ENCODE measurements at regions not wholly inside any gene's neighbourhood (a gene's known extent, or its start where the extent isn't known, plus 50 kb on each side); places are given as distances from the start of the nearest gene placed in this dataset.

DNA sequence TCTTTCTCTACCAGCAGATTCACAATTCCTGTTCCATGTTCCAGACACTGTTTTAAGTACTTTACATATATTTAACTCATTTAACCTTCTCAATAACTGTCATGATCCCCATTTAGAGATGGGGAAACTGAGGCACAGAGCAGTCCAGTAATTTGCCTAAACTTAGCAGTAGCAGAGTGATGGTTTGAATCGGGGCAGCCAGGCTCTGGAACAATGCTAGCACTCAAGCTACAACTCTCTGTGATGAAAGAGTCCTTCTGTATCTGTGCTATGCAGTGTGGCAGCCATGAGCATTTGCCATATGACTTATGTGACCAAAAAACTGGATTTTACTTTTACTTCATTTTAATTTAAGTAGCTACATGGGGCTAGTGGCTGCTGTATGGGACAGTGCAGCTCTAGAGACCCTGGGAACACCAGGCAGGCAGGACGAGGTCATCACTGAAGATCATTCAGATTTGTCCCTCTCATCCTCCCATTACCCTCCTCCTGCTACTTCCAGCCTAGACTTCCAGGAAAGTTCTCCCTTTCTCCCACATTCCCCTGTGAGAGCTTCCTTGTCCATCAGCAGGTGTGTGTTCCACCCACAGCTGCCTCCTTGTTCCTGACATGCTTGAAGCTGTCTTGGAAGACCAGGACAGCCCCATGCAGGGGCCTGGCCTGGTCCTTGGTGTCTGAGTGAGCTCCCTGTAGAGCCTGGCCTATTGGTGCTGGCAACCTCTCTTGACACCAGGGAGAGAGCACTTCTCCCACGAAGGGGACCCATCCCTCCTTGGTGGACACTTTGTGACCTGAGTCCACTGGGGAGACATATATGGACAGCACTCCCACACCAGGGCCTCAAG is 157.0 kb downstream of the MRPL14 start:
- no peak for DNase-seq

DNA sequence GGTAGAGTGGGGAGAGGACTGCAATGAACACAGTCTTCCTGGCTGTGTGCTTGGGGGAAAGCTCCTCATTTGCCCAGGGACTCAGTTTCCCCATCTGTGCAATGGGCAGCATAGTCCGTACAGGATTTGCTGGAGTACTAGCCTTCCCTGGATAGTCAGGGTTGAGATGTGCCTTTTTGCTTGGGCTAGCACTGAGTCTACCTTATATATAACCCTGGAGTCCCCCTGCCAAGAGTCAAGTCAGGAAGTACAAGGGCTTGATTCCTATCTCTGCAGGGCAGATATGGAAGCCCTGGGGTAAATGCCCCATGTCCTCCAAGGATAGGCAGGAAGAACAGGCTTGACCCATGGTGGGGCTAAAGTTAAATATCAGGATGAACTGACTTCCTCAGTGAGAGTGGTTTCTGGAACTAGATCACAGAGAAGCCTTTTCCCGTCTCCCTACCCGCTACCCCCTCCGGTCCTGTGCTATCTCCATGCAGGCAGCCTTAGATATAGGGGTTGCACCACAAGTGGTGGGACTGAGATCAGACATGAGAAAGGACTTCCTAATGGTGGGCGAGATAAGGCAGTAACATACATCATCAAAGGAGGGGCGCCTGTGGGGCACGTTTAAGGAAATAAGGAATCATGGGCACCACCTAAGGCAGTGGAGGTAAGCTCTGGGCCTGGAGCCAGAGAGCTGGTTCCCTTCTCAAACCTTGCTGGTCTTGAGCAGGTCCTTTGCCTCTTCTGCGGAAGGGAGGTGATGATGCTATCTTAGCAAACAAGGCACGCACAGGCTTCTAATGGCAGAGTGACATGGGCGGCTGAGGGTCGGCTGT is 157.9 kb downstream of the MRPL14 start:
- DNase-seq, result no peak

DNA sequence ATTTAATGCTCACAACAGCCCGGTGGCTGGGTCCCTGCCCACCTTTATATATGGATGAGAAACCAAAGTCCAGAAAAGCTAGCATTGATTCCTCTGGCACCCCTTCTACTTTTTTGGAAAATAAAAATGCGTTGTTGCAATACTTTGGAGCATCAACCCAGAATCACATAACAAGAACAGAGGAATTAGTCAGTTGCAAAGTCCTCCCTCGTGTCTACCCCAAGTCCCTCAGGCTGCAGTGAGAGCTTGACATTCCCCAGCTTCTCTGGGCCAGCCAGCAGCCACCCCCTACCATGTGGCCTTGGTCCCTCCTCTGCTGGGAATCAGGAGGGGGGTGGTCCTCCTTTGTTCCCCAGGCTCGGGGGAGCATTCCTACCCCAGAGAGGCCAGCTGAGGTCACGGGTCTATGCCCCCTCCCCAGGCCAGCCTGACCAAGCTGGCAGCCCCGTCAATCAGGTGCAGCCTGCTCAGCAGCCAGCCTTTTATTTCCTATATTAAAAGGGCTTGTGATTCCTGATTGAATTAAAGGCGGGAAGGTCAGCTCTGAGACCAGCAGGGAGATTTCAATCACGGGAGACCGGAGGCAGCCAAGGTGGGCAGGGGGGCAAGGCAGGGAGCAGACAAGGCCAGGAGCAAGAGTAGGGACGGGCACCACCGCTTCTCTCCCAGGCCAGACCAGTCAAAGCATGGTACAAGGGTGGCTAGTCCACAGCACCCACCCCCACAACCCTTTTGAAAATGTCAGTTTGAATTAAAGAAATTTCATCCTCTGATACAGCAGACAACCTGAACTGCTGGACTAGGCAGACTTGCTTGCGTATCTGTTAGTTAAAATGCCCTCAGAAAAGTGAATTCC is 158.9 kb downstream of the MRPL14 start:
- no peak for DNase-seq

DNA sequence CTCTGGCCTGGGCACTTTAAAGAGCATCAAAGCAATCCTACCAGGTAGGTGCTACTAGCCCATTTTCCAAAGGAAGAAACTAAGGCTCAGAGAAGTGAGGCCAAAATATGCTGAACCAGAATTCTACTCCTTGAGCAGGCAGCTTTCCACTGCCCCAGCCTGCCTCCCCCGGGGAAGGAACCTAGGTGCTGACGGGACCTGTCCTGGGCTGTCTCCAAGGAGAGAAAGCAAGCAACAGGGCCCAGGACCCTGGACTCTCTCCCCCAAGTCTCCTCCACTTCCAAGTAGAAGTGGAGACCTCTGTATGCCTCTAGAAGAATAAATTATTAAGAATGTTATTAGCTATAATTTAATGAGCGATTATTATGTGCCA is 159.5 kb downstream of the MRPL14 start:
- no peak for DNase-seq

DNA sequence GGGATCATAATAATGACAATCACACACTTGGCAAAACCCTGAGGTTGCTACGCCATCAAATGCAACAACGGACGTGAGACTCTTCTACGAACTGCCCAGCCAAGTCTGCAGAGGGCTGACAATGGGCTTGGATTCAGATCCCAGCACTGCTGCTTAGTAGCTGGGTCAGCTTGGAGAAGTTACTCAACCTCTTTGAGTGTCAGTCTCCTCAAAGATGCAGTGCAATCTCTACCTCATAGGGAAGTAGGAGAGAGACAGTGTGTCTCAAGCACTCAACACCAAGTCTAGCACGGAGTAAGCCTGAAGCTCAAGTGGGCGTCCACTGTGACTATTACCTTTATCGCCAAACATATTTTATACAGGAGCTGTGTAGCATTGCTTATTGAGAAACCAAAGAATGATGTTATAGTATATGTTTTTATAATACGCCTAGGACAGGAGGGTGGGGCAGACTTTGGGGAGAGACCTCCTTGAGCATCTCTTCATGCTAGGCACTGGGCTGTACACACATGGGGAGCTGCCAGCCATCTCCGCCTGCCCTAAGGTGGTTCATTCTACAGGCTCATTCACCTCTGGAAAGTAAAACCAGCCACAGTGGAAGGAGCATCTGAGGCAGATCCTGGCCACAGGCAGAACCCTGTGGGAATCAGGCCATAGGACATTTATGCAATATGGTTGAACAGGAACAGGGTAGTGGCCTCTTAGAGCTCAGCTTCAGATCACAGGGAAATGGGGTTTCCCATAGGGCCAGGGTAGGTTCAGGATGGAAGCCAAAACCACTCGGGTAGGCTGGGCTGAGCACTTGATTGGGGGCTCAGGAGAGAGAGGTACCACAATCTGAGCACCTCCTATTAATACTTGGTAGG is 160.2 kb downstream of the MRPL14 start:
- DNase-seq, result no peak

DNA sequence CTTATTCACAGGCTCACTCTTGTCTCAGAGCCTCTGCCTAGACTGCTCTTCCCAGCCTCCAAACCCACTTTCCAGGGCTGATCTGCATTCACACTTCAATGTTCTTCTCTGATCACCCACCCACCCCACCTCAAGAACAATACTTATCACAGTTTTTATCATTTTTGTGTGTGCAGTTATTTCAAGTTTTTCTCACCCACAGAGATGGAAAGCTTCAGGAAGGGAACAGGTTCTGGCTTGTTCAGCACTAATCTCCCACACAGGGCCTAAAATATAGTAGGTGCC is 160.9 kb downstream of the MRPL14 start:
- DNase-seq, result peak in 6 of 56 donors; percentile 20 to 47 (median 28)

DNA sequence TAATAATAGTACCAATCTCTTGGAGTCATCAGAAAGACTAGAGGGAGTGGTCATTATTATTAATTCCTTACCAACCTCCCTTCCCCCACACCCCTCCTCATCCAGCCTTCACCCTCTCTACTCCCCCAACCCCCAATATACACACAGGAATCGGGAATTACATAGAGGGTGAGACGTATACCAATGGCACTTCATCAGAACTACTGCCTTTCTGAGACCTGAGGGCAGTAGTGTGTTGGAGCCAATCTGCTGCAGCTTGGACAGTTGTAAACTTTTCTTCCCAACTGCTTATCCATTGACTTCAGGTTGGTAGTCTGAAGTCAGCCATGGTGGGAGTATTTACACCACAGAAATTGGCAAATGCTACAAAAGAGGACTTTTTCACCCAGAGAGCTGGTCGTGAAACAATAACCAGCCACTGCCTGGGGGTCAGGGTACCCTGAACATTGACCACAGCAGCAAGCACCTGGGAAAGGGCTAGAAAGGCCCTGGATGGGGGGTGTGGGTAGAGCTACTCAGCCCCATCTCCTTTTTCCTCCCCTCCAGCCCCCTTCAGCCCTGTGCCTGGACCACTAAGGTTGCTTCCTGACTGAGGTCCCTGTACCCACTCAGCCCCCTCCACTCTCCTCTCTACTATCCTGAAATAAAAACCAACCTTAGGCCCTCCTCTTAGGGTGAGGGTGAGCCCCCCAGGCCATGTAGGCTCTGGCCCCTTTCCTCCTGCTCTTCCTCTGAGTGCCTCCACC is 161.5 kb downstream of the MRPL14 start:
- no peak for DNase-seq

DNA sequence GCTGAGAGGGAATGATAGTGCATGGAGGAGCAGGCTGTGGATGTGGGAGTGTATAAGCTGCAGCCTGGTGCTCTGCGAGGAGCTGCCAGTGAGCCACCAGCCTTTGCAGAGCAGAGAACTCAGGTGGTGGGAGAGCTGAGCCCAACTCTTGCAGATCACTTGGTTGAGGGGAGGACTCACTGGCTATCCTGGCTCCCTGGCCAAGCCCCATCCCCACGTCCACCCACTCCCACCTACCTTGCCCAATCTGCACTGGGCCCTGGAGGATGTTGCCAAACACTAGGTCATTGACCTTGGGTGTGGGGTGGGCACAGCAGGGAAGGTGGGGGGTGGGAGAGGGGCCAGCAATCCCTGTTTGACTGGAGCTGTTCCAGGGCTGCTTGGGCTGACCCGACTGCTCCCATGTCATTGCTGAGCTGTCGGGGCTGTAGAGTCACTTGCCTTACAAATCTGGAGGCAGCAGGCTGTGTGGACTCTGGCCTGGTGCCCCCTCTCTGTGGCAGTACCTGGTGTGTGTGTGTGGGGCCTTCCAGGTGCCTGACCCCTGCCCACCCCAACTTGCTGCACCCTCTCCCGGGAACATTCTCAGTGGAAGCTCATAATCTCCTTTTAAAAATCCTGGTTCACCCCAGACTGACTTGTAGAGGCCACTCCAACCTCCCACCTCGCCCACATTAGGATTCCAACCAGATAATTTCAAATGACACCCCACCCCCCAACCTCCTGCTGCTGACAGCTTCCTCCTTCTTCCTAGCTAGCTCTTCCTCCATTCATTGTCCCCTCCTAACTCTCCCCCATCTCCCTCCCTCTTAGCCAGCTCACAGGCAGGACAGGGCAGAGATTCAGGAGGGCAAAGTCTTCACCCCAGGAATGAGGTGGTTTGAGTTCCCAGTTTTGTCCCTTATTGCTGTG is 162.3 kb downstream of the MRPL14 start:
- DNase-seq, result no peak

DNA sequence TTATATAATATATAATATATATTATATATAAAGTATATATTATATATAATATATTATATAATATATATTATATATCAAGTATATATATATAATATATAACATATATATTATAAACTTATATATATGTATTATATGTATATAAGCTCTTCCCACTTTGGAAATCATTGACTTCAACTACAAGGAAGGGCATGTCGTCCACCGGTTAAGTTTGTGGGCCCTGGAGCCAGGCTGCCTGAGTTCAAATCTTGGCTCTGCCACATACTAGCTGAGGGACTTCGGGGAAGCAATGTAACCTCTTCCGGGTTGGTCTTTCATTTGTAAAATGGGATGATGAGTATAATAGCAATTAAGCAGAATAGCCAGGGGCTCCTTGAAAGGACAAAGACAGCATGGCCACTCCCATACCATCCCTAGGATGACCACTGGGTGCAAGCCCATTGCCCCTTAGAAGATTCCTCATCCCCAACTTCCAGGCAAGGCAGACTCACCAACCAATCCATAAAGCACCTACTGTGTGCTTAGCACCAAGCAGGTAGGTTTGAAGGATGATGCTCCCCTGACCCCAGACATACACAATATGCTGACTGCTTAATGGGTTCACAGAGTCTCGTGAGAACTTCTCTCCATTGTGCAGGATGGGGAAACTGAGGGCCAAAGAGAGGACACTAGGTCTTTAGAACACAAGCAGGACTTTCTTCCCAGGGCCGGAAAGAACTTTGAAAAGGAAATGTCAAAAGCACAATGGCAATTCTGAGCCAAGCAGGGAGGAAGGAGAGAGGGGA is 163.2 kb downstream of the MRPL14 start:
- no peak for DNase-seq

DNA sequence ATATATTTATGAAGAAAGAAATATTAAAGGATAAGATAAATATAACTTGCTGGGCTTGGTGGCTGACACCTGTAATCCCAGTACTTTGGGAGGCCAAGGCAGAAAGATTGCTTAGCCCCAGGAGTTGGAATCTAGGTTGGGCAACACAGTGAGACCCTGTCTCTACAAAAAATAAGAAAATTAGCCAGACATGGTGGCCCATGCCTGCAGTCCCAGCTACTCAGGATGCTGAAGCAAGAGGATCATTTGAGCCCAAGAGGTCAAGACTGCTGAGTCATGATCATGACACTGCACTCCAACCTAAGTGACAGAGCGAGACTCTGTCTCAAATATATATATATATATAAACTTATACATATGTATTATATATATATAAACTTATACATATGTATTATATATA is 164.0 kb downstream of the MRPL14 start:
- DNase-seq, result no peak

DNA sequence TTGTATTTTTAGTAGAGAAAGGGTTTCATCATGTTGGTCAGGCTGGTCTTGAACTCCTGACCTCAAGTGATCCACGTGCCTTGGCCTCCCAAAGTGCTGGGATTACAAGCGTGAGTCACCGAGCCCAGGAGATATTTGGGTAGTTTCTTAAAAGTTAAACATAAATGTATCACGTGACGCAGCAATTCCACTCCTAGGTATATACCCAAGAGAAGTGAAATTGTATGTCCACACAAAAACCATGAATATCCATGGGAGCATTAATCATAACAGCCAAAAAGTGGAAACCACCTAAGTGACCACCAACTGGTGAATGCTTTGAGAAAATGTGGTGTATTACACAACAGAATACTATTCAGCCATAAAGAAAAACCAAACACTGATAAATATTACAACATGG is 164.8 kb downstream of the MRPL14 start:
- no peak for DNase-seq

DNA sequence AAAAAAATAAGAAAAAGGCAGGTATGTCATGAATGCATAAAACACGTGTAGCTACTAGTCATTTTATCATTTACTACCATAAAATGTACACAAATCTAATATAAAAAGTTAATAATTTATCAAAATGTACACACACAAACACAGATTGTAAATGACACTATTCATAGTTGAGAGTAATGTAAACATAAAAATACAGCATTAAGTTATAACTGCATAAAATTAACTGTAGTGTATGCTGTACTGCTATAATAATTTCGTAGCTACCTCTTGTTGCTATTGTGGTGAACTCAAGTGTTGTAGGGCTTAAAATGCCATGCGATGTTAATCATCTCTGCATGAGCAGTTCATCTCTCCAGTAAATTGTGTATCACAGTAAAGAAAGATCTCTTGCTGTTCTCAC is 170.0 kb downstream of the MRPL14 start:
- DNase-seq, result no peak

DNA sequence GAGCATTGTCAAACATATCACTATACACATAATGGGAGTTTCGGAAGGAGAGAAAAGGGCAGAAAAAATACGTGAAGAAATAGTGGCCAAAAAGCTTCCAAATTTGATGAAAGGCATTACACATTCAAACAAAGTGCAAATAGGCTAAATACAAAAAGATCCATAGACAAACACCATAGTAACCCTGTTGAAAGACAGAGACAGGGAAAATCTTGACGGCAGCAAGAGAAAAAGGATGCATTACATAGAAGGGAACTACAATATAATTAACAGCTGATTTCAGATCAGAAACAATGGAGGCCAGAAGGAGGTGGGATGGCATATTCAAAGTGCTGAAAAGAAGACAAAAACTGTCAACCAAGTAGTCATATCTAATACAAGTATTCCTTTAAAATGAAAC is 170.8 kb downstream of the MRPL14 start:
- no peak for DNase-seq

DNA sequence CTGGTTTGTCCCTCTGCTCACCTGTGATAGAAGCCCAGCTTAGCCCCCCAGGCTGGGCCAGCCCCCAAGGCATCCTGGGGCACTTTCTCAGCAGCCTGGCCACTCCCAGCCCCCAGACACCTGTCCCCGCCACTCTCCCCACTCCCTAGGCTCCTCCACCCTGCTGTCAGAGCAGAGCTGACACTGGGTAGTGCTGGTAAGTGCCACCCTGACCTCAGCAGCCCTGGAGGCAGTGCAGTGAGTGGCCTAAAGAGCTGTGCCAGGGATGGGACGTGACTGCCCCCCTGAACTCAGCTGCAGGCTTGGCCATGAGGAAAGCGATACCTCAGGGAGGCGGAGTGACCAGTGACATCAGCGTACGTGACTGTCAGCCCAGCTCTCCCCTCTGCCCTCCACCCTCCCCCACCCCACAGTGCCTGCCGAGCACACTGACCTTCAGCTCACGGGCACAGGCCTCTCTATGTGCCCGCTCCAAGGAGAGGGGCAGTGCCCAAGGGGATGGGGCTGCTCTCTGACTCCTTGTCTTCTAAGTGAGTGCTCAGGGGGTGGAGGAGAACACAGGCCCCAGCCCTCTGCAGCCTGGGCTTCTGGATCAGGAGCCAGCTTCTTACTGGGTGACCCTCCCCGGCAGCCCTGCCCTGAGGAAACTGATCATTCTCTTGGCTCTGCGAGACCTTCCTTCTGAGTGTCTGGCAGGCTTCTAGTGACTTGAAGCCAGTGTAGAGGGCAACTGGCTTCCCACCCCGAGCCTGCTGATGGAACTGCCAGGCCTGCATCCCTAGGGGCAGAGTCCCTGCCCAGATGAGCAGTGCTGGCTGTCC is 172.7 kb downstream of the MRPL14 start:
- DNase-seq, result no peak

DNA sequence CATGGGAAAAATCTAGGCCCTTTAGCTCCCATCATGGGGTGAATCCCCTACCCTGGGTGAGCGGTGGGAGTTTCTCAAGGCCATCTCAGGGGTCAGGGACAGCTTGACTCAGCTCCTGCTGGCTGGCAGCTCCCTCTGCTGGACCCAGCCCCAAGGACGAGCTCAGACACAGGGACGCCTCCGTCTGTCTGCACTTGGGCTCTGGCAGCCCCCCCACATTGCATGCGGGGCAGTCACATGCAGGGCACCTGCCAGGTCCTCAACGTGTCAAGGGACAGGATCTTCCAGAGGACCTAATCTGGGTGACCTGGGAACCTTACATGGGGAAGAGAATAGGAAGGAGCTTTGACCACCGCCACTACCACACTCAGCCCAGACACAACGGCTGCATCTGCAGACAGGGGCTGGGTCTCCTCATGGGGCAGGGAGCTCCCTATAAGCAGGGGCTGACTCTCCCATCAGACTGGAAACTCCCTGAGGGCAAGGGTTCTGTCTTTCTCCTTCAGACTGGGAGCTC is 173.4 kb downstream of the MRPL14 start:
- no peak for DNase-seq

DNA sequence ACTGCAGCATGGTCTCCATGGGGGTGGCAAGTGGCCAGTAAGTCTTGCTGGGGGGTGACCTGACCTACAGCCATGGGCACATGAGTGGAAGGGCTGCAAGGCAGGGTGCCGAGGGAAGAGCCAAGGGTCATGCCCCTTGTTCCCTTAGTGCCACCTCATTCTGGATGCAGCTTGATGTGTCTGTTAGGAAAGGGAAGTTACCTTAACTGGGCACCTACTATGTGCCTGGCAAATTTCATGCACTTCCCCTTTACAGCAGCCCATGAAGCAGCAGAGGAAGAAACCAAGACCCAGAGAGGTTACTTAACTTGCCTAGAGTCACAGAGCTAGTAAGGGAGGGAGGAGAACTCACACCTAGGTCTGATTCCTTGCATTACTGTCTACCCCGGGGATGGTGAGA is 174.0 kb downstream of the MRPL14 start:
- DNase-seq, result no peak

DNA sequence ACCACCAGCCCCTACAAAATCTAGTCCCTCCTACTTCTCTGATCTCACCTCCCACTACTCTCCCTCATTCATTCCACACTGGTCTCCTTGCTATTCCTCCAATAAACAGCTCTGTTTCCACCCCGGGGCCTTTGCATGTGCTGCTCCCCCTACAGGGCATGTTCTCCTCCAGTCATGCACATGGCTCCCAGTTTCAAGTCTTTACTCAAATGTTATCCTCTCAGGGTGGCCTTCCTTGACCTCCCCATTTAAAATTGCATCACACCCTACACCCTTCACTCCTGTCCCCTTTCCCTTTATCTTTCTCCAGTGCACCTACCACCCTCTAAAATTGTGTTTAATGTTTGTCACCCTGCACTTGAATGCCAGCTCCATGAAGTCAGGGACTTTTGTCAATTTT is 174.5 kb downstream of the MRPL14 start:
- no peak for DNase-seq
